ENCODE measurements at regions not wholly inside any gene's neighbourhood (a gene's known extent, or its start where the extent isn't known, plus 50 kb on each side); places are given as distances from the start of the nearest gene placed in this dataset.

- Mint-ChIP-seq H3K4me3 (no peak overlapping the region), H3K27me3 (ENCODE audit: insufficient read depth, low read depth) (no peaks in the 10 kb centered on the region), H3K4me1 (no peaks in the 10 kb centered on the region), H3K27ac (no peak overlapping the region), H3K9me3 (peaks cover 2% of the 10 kb centered on the region), H3K36me3 (no peaks in the 10 kb centered on the region)
- Histone ChIP-seq H3F3A (ENCODE audit: low read depth) (no peaks in the 10 kb centered on the region), H3K27ac (no peak overlapping the region), H4K20me1 (ENCODE audit: low read depth) (no peaks in the 10 kb centered on the region), H3K27me3 (no peaks in the 10 kb centered on the region), H3K4me1 (no peaks in the 10 kb centered on the region), H2AFZ (replicated peaks) (no peak overlapping the region), H3K4me3 (no peak overlapping the region), H3K9me3 (ENCODE audit: low read depth) (no peaks in the 10 kb centered on the region), H3K79me2 (ENCODE audit: low read depth) (no peaks in the 10 kb centered on the region), H3K4me2 (no peak overlapping the region), H3K36me3 (no peaks in the 10 kb centered on the region), H3K9ac (no peak overlapping the region)
- TF ChIP-seq CTCF (IDR thresholded peaks at IDR 0.05) (no peak), EZH2phosphoT487 (IDR thresholded peaks at IDR 0.05) (no peak), EZH2 (IDR thresholded peaks at IDR 0.05) (no peak)
- DNase-seq (ENCODE audit: low spot score), result no peak
Observed at GRCh38 chr3:19093084-19093483, 55.2 kb upstream of the KCNH8 start.

DNA sequence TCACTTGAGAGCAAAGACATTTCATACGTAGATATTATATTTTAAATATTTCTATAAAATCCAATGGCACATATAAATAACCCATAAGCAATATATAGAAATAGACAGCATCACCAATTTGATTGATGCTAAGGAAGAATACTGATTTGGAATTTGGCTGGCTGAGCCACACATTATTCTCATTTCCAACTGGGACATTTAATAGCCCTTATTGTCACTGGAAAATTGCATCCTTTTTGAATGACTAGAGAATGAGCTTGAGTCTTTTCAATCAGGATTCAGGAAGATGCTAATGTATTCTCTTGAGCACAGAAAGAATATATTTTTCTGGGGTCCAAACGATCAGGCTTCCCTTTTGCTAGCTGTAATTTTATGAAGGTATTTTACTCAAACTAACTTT is 70.9 kb upstream of the KCNH8 start:
- H3K4me1 ChIP-seq, result peaks cover 7% of the 10 kb centered on the region
- TF ChIP-seq EZH2phosphoT487 (IDR thresholded peaks at IDR 0.05) (no peak), CTCF (IDR thresholded peaks at IDR 0.05) (no peak), EZH2 (IDR thresholded peaks at IDR 0.05) (no peak)
- no peak for DNase-seq (ENCODE audit: low spot score)
- Mint-ChIP-seq H3K27ac (peak overlapping the region; percentile 62), H3K36me3 (no peaks in the 10 kb centered on the region), H3K27me3 (ENCODE audit: insufficient read depth, low read depth) (no peaks in the 10 kb centered on the region), H3K4me3 (no peak overlapping the region), H3K4me1 (peaks cover 16% of the 10 kb centered on the region), H3K9me3 (no peaks in the 10 kb centered on the region)
- no peaks in the 10 kb centered on the region for H3K9me3 ChIP-seq (ENCODE audit: low read depth)
- no peak overlapping the region for H3K4me3 ChIP-seq
- H4K20me1 ChIP-seq (ENCODE audit: low read depth), result no peaks in the 10 kb centered on the region
- no peaks in the 10 kb centered on the region for H3F3A ChIP-seq (ENCODE audit: low read depth)
- H3K79me2 ChIP-seq (ENCODE audit: low read depth), result no peaks in the 10 kb centered on the region
- H3K36me3 ChIP-seq, result no peaks in the 10 kb centered on the region
- H3K27me3 ChIP-seq, result no peaks in the 10 kb centered on the region
- no peak overlapping the region for H2AFZ ChIP-seq (replicated peaks)
- H3K4me2 ChIP-seq, result no peak overlapping the region
- no peak overlapping the region for H3K27ac ChIP-seq
- H3K9ac ChIP-seq, result no peak overlapping the region

- no peak overlapping the region for H3K27ac Mint-ChIP-seq
- no peaks in the 10 kb centered on the region for H3K9me3 ChIP-seq (ENCODE audit: low read depth)
- TF ChIP-seq EZH2phosphoT487 (IDR thresholded peaks at IDR 0.05) (no peak), EZH2 (IDR thresholded peaks at IDR 0.05) (no peak), CTCF (IDR thresholded peaks at IDR 0.05) (no peak)
- no peaks in the 10 kb centered on the region for H3K36me3 ChIP-seq
- no peaks in the 10 kb centered on the region for H3K9me3 Mint-ChIP-seq
- no peaks in the 10 kb centered on the region for H4K20me1 ChIP-seq (ENCODE audit: low read depth)
- H2AFZ ChIP-seq (replicated peaks), result no peak overlapping the region
- no peaks in the 10 kb centered on the region for H3F3A ChIP-seq (ENCODE audit: low read depth)
- H3K4me2 ChIP-seq, result no peak overlapping the region
- H3K27ac ChIP-seq, result no peak overlapping the region
- H3K4me3 ChIP-seq, result no peak overlapping the region
- no peak for DNase-seq (ENCODE audit: low spot score)
- H3K27me3 Mint-ChIP-seq (ENCODE audit: insufficient read depth, low read depth), result no peaks in the 10 kb centered on the region
- no peaks in the 10 kb centered on the region for H3K36me3 Mint-ChIP-seq
- no peak overlapping the region for H3K4me3 Mint-ChIP-seq
- H3K79me2 ChIP-seq (ENCODE audit: low read depth), result no peaks in the 10 kb centered on the region
- H3K4me1 Mint-ChIP-seq, result peaks cover 16% of the 10 kb centered on the region
- no peaks in the 10 kb centered on the region for H3K27me3 ChIP-seq
- H3K4me1 ChIP-seq, result peaks cover 7% of the 10 kb centered on the region
- no peak overlapping the region for H3K9ac ChIP-seq
Observed at GRCh38 chr3:19075037-19075436, 73.3 kb upstream of the KCNH8 start.

Data from neural progenitor cell (in vitro differentiated cells).